Activated naive CD4-positive, alpha-beta T cell treated with anti-CD3 and anti-CD28 coated beads, Interleukin-2, amount 10 ng/mL, durations not matched to agents 7 days and 5 days (primary cell): ENCODE measurements at regions not wholly inside any gene's neighbourhood (a gene's known extent, or its start where the extent isn't known, plus 50 kb on each side); places are given as distances from the start of the nearest gene placed in this dataset.
"Not testable (repeated sequence)": the region's sequence is repeated elsewhere in the genome, so short reads cannot be mapped to it uniquely, and the experiment has no call there.

Source experiments
- CTCF ChIA-PET: fragments of 350-600 bp; sonication (Branson Sonifier 250); formaldehyde crosslinking; loops from one replicate; lab custom pipeline; 2021; ENCODE audit warnings: antibody characterized with exemption; lab: Charles Lee
- DNase-seq: peaks from one replicate; pipeline ENCODE4 v3.0.0-alpha.2; 2020
- H3K27ac Mint-ChIP-seq: one replicate; pipeline ENCODE4 v1.8.0; 2021; ENCODE audit warnings: mild to moderate bottlenecking, moderate library complexity, mixed read lengths
- H3K27me3 Mint-ChIP-seq: one replicate; pipeline ENCODE4 v1.8.0; 2021; ENCODE audit warnings: mild to moderate bottlenecking, mixed read lengths
- H3K36me3 Mint-ChIP-seq: one replicate; pipeline ENCODE4 v1.8.0; 2021; ENCODE audit warnings: mixed read lengths
- H3K4me1 Mint-ChIP-seq: one replicate; pipeline ENCODE4 v1.8.0; 2021; ENCODE audit warnings: mixed read lengths
- H3K4me3 Mint-ChIP-seq: one replicate; pipeline ENCODE4 v1.8.0; 2021; ENCODE audit warnings: mild to moderate bottlenecking, moderate library complexity, mixed read lengths
- H3K9me3 Mint-ChIP-seq: one replicate; pipeline ENCODE4 v1.8.0; 2021; ENCODE audit warnings: mixed read lengths

DNA sequence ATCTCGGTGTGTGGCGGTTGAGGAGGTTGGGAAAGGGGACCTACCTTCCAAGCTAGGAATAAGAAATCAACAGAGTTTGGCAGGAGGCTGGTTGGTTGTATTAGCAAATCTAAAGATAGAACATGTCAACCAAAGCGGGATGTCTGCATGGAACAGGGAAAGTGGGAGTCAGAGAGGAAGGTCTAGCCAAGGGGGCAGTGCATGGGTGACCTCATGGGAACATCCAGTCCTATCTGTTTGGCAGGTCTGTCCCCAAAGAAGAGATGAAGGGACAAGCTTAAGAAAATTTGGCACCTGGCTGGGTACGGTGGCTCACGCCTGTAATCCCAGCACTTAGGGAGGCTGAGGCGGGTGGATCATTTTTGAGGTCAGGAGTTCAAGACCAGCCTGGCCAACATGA is 118.7 kb upstream of the TSC22D1 start:
- no peaks in the 10 kb centered on the region for H3K4me1 Mint-ChIP-seq
- no peaks in the 10 kb centered on the region for H3K36me3 Mint-ChIP-seq
- no peak for DNase-seq
- H3K27me3 Mint-ChIP-seq = peaks cover 15% of the 10 kb centered on the region
- no peak overlapping the region for H3K4me3 Mint-ChIP-seq
- CTCF ChIA-PET = no interaction called here
- no peak overlapping the region for H3K27ac Mint-ChIP-seq
- H3K9me3 Mint-ChIP-seq = no peaks in the 10 kb centered on the region

GRCh38 chr13:44694291-44694690 is 118.2 kb upstream of the TSC22D1 start:
- CTCF ChIA-PET = no interaction called here
- H3K4me1 Mint-ChIP-seq = no peaks in the 10 kb centered on the region
- H3K4me3 Mint-ChIP-seq = no peak overlapping the region
- H3K36me3 Mint-ChIP-seq = no peaks in the 10 kb centered on the region
- DNase-seq = no peak
- peaks cover 15% of the 10 kb centered on the region for H3K27me3 Mint-ChIP-seq
- H3K27ac Mint-ChIP-seq = no peak overlapping the region
- H3K9me3 Mint-ChIP-seq = no peaks in the 10 kb centered on the region

DNA sequence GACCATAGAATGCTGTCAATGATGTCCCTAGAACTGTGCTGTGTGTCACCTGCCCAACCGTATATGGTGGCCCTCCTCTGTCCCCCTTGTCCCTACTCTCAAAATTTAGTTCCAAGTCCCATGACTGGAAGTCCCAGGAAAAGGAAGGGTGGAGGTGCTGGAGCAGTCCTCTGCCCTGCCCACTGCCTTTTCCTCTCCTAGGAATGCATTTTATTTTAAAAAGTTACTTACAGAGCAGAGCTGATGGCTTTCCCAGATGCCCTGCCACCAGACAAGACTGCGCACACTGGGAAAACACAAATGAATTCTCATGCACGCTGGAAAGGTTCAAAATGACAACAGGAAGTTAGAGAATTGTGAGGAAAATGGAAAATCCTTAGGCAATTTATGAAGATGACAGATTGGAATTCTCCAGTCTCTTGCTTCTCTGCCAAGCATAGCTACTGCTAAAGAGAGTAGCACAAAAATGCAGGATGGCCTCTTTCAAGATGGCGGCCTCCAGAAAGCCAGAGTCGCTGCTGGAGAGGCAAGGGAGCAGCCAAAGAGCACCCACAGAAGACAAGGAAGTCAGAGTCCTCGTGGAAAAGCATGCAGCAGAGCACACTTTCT is 117.1 kb upstream of the TSC22D1 start:
- Mint-ChIP-seq H3K27me3 (peaks cover 15% of the 10 kb centered on the region), H3K9me3 (no peaks in the 10 kb centered on the region), H3K27ac (no peak overlapping the region), H3K4me3 (no peak overlapping the region), H3K4me1 (no peaks in the 10 kb centered on the region), H3K36me3 (no peaks in the 10 kb centered on the region)
- DNase-seq = no peak
- CTCF ChIA-PET = no interaction called here

GRCh38 chr13:44692173-44692713 is 116.1 kb upstream of the TSC22D1 start:
- H3K27me3 Mint-ChIP-seq = peaks cover 15% of the 10 kb centered on the region
- H3K4me1 Mint-ChIP-seq = no peaks in the 10 kb centered on the region
- no peak for DNase-seq
- no peak overlapping the region for H3K27ac Mint-ChIP-seq
- H3K9me3 Mint-ChIP-seq = no peaks in the 10 kb centered on the region
- H3K4me3 Mint-ChIP-seq = no peak overlapping the region
- no peaks in the 10 kb centered on the region for H3K36me3 Mint-ChIP-seq
- CTCF ChIA-PET = no interaction called here

DNA sequence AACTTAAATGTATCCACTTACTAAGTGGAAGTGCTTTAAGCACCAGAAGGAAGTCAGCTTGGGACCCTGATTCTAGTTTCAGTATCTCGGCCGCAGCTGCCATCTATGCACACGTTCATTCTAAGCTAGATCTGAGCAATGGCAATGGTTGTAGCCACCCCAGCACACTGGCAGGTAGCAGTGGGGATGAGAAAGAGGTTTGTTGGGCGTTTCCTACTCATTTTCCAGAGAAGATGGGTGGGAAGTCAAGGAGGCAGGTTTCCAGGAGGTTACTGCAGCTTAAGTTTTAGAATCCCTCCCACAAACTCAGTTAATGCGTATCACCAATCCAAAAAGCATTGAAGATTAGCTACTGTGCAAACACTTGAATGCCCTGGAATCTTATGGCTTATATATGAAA is 114.2 kb upstream of the TSC22D1 start:
- peaks cover 6% of the 10 kb centered on the region for H3K4me1 Mint-ChIP-seq
- H3K36me3 Mint-ChIP-seq = no peaks in the 10 kb centered on the region
- no peak overlapping the region for H3K27ac Mint-ChIP-seq
- H3K4me3 Mint-ChIP-seq = no peak overlapping the region
- CTCF ChIA-PET = no interaction called here
- DNase-seq = no peak
- peaks cover 10% of the 10 kb centered on the region for H3K9me3 Mint-ChIP-seq
- peaks cover 5% of the 10 kb centered on the region for H3K27me3 Mint-ChIP-seq

DNA sequence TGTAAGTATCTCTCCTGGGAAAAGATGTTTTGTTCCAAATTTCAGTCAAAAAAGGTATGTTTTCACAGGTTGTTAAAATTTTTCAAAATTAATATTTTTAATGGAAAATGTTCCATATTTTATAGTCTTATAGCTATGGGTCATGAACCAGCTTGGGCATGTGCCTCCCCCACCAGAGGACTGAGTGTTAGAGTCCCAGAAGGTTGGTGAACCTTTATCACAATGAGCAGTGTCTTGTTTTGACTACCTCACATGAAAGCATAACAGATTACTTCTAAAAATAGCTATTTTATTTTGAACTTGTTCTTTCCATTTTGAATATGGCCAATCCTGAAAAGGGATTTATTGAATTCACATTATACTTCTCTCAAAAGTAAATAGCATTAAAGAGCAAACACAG is 112.5 kb upstream of the TSC22D1 start:
- CTCF ChIA-PET = no interaction called here
- Mint-ChIP-seq H3K4me1 (peaks cover 8% of the 10 kb centered on the region), H3K27ac (no peak overlapping the region), H3K36me3 (no peaks in the 10 kb centered on the region), H3K9me3 (peaks cover 10% of the 10 kb centered on the region), H3K27me3 (peaks cover 5% of the 10 kb centered on the region), H3K4me3 (no peak overlapping the region)
- DNase-seq = no peak

DNA sequence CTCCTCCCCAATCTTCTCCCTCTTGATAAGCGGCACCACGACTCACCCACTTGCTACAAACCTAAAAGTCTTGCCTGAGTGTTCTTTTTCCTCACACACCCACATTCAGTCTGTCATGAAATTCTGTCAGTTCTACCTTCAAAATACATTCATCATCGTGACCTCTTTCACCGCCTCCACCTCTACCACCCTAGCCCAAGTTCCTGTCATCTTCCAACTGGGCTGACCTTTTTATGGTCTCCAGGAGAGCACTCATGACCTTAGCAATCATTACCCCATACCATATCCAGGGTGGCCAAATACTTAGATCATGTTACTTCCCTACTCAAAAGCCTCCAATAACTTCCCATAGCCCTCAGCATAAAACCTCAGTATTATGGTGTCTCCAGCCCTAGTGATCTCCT is 110.4 kb upstream of the TSC22D1 start:
- Mint-ChIP-seq H3K4me1 (peaks cover 8% of the 10 kb centered on the region), H3K9me3 (peaks cover 10% of the 10 kb centered on the region), H3K27ac (no peak overlapping the region), H3K36me3 (no peaks in the 10 kb centered on the region), H3K4me3 (no peak overlapping the region), H3K27me3 (peaks cover 5% of the 10 kb centered on the region)
- CTCF ChIA-PET = no interaction called here
- DNase-seq = no peak

DNA sequence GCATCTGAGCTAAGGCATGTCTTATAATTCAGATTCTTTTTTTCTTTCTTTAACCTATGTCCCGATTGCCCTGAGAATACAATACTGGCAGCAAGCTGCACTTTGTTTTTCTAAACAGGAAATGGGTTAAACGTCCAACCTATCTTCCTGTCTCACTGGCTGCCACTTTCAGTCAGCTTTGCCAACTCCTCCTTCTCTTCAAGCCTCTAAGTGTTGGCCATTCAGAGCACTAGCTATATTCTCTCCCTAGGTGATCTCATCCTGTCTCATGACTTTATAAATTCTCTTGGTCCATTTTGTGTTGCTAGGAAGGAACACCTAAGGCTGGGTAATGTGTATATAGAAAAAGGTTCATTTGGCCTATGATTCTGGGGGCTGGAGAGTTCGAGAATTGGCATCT is 109.5 kb upstream of the TSC22D1 start:
- Mint-ChIP-seq H3K9me3 (peaks cover 10% of the 10 kb centered on the region), H3K4me1 (peaks cover 8% of the 10 kb centered on the region), H3K4me3 (no peak overlapping the region), H3K36me3 (no peaks in the 10 kb centered on the region), H3K27me3 (peaks cover 5% of the 10 kb centered on the region), H3K27ac (no peak overlapping the region)
- CTCF ChIA-PET = no interaction called here
- no peak for DNase-seq

GRCh38 chr13:44682416-44682815 is 106.3 kb upstream of the TSC22D1 start:
- peaks cover 12% of the 10 kb centered on the region for H3K9me3 Mint-ChIP-seq
- CTCF ChIA-PET, H3K4me3 Mint-ChIP-seq, H3K36me3 Mint-ChIP-seq, H3K27me3 Mint-ChIP-seq, H3K4me1 Mint-ChIP-seq, H3K27ac Mint-ChIP-seq, DNase-seq: not testable (repeated sequence)

- H3K4me3 Mint-ChIP-seq = no peak overlapping the region
- CTCF ChIA-PET = no interaction called here
- H3K27me3 Mint-ChIP-seq = no peaks in the 10 kb centered on the region
- H3K36me3 Mint-ChIP-seq = no peaks in the 10 kb centered on the region
- no peak overlapping the region for H3K27ac Mint-ChIP-seq
- no peak for DNase-seq
- peaks cover 7% of the 10 kb centered on the region for H3K4me1 Mint-ChIP-seq
- peaks cover 5% of the 10 kb centered on the region for H3K9me3 Mint-ChIP-seq
Measured at GRCh38 chr13:44680746-44681355, 104.7 kb upstream of the TSC22D1 start.

DNA sequence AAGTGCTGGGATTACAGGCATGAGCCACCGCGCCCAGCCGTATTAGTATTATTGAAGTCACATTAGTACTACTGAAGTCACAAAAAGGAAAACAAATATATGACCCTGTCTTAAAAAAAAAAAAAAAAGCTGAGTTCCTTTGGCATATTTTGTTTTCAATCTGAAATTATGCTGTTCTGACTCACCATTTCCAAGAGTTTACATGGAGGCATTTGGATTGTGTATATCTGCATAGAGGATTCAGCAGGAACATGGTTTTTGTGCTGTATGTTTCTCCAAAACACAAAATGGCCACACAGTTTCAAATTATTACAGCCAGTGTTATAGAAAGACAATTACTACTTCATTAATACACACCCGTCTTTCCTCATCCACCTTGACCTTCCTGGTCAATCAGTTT is 103.5 kb upstream of the TSC22D1 start:
- H3K27ac Mint-ChIP-seq = no peak overlapping the region
- DNase-seq = no peak

DNA sequence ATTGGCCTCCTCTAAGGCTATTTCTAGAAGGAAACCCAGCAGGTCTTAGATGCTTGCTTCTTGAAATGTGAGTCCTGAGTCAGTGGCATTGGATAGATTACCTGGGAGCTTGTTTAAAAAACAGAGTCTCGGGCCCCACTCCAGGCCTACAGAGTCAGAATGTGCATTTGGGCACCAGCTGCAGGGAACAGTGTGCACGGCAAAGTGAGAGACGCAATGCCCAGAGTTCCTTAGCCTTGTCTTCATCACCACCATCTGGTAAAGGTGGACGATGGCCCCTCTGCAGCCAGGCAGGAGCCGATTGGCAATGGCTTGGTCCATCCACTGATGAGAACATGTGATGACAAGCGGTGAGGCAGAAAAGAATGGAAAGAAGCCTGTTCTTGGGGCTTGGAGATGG is 102.1 kb upstream of the TSC22D1 start:
- H3K36me3 Mint-ChIP-seq = no peaks in the 10 kb centered on the region
- CTCF ChIA-PET = no interaction called here
- H3K4me3 Mint-ChIP-seq = no peak overlapping the region
- peaks cover 2% of the 10 kb centered on the region for H3K9me3 Mint-ChIP-seq
- H3K27ac Mint-ChIP-seq = no peak overlapping the region
- DNase-seq = no peak
- H3K4me1 Mint-ChIP-seq = no peaks in the 10 kb centered on the region
- H3K27me3 Mint-ChIP-seq = no peaks in the 10 kb centered on the region

More for the DNA sequence above, 103.5 kb upstream of the TSC22D1 start:
- Mint-ChIP-seq H3K4me3 (no peak overlapping the region), H3K9me3 (peaks cover 2% of the 10 kb centered on the region), H3K27me3 (no peaks in the 10 kb centered on the region), H3K4me1 (no peaks in the 10 kb centered on the region), H3K36me3 (no peaks in the 10 kb centered on the region)
- CTCF ChIA-PET = no interaction called here

- no peak for DNase-seq
- Mint-ChIP-seq H3K27me3 (no peaks in the 10 kb centered on the region), H3K4me1 (no peaks in the 10 kb centered on the region), H3K9me3 (peaks cover 2% of the 10 kb centered on the region), H3K27ac (no peak overlapping the region), H3K36me3 (no peaks in the 10 kb centered on the region), H3K4me3 (no peak overlapping the region)
- CTCF ChIA-PET = no interaction called here
Measured at GRCh38 chr13:44676534-44676933, 100.4 kb upstream of the TSC22D1 start.

DNA sequence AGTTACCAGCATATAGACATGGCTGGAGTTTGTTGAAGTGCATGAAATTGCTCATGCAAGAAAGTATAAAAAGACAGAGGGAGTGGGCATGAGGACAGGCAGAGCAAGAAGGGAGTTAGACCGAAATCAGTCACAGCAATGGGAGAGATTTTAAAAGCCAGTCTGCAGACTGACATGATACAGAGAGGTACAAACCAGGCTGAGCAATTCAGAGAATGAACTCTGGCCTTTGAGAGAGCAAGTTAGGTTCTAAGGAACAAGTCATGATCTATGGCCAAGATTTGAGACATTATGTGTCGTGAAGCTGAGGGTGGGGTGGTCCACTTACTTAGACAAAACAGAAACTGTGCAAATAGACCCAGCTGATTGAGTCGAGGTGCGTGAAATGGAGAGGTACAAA is 93.4 kb upstream of the TSC22D1 start:
- no peak for DNase-seq
- CTCF ChIA-PET = no interaction called here
- Mint-ChIP-seq H3K27ac (no peak overlapping the region), H3K4me3 (no peak overlapping the region), H3K27me3 (no peaks in the 10 kb centered on the region), H3K4me1 (no peaks in the 10 kb centered on the region), H3K9me3 (no peaks in the 10 kb centered on the region), H3K36me3 (no peaks in the 10 kb centered on the region)

- Mint-ChIP-seq H3K27ac (no peak overlapping the region), H3K9me3 (no peaks in the 10 kb centered on the region), H3K27me3 (no peaks in the 10 kb centered on the region), H3K4me1 (no peaks in the 10 kb centered on the region), H3K4me3 (no peak overlapping the region), H3K36me3 (no peaks in the 10 kb centered on the region)
- no peak for DNase-seq
- CTCF ChIA-PET = no interaction called here
Measured at GRCh38 chr13:44668688-44669087, 92.6 kb upstream of the TSC22D1 start.
